ENCODE measurements at regions not wholly inside any gene's neighbourhood (a gene's known extent, or its start where the extent isn't known, plus 50 kb on each side); places are given as distances from the start of the nearest gene placed in this dataset.
"Not testable (repeated sequence)": the region's sequence is repeated elsewhere in the genome, so short reads cannot be mapped to it uniquely, and the experiment has no call there.

DNA sequence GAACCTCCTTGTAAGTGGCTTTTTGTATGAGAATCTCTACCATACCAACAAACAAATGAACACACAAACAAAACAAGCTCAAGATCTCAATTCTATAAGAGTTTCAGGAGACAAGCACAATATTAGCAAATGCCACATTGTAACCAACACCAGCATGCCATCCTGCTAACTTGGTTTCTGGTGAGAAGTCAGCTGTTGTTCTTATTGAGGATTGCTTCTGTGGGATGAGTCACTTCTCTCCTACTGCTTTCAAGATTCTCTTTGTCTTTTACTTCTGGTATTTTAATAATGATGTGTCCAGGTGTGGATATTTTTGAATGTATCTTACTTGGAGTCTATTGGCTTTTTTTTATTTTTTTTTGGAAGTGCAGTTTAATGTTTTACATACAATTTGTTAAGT lies 131.7 kb downstream of the BCL2L11 start:
- DNase-seq: no peak

DNA sequence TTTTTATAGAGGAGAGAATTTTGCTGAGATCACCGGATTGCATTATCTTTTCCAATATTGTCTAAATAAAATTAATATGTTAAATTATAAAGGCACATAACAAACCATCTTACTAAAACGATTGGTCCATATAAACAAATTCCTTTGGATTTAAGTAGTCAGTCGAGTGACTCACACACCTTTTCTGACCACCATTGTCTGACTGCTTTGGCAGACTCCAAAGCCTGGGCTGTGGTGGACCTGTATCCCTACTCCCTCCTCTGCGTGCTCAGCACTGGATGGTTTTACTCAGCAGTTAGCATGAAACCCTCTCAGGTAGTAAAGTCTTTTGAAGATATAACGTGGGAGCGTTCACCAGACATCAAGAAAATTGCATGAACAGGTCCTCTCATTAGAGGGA lies 134.2 kb downstream of the BCL2L11 start:
- not testable (repeated sequence) for DNase-seq

DNA sequence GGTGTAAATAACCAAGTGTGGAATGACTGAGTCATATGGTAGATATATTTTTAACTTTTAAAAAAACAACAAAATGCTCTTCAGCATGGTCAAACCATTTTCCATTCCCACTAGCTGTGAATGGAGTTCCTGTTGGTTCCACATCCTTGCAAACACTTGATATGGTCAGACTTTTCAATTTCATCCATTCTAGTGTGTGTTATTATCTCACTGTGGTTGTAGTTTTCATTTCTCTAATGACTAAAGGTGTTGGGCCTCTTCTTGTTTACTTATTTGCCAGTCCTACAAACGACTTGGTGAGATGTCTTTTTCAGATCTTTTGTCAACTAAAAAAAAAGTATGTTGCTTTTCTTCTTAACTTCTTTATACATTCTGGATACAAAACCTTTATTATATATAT lies 135.9 kb downstream of the BCL2L11 start:
- DNase-seq: not testable (repeated sequence)

DNA sequence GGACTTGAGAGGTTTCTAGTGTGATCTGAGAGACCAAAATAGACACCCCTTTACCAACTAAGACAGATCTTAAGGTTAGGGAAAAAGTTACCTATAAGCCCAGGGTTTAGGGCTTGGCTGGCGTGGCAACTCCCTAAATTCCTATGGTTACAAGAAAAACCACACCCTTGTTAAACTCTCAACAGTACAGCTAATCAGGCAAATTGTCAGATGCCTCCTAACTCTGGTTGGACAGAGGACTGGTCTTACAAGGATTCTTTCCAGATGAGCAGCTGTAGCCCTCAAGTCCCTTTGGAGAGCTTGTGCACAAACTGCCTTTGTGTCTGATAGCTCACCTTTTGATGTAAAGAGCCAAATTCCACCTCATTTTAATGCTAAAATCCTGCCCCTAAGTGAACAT lies 136.9 kb downstream of the BCL2L11 start:
- DNase-seq: not testable (repeated sequence)

DNA sequence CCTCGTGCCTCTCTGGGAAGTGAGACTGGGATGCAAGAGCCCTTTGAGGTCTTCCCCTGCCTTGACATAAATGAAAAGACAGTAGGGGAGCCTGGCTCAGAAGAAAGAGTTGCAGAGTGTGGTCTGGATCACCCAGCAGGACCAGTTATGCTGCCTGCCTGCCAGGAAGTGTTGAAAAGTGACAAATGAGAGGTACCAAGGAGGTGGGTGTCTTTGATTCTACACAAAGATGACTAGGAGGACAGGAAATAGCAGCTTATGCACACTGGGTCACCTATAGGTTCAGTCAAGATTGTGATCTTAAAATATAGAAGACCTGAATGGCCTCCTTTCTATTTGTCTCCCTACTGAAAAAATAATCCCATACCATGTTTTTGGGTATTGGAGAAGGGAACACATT lies 137.6 kb downstream of the BCL2L11 start:
- not testable (repeated sequence) for DNase-seq

DNA sequence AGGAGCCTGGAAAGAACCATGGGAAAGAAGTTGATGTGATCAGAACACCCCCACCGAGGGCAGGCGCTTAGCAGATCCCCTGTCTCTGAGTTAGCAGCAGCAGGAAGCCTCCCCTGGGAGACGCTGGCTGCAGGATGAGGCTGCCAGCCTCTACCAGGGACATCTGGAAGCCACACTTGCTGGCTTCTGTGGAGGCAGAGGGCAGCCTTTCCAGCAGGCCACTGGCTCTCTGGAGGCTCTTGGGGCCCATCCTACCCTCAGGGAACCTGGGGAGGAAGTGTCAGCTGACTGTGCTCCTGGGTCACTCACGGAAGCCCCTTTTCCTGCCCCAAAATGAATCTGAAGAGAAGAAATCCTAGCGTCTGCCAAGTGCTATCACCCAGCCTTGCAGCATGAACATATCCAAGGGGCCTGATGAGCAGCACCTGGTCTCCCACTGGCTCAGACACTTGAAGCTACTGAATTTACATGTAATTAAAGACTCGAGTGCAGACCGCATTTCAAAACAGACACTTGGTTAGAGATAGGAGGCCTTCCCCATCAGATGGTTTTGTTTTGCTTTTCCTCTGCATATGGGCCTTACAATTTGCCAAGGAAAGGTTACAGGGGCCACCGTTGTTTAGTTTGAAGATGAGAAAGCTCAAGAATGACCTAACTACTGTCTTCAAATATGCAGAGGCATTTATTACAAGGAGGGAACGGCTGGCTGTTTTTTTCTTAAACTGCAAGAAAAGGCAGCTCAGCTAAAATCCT lies 142.1 kb downstream of the BCL2L11 start:
- DNase-seq: not testable (repeated sequence)

DNA sequence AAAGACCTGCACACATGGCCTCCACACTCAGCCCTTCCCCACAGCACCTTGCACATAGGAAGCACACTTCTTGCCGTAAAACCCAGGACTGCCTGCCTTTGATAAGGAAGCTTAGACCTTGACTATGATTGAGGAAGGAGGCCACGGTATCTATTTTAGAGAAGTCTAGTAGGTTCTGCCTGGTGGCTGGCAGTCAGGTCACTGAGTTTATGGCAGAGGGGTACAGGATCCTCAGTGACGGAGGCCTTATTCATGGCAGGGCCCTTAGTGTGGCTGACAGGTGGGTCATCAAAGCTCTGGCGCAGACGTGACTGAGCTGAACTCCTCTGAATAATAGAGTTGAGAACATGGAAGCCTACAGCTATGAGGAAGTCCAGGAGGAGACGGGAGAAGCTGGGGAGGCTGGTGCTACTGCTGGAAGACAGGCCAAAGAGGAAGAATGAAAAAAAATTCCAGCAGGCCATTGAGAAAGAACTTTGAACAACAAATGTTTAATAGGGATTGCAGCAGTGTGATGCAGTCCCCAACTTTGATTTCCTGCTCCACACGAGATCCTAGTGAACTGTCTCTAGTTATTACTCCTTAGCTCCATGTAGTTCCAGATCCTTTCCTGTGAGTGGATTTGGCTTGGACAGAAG lies 142.8 kb downstream of the BCL2L11 start:
- DNase-seq: not testable (repeated sequence)

DNA sequence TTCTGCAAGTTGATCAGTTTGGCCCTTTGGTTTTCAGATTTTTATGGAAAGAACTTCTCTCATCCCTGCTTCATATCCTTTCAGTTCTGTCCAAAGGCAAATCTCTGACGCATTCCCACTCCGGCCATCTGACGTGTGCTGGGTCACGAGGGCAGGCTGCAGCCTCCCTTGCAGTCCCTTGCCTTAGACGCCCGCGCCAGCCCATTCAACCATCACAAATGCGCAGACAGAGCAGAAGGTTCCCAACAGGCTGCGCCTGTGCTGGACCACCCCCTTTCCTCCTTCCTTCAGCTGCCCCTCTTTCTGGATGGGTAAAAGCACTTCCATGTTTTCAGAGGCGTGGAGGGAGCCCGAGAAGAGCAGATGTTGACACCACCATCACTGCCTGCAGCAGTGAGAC lies 144.2 kb downstream of the BCL2L11 start:
- not testable (repeated sequence) for DNase-seq

DNA sequence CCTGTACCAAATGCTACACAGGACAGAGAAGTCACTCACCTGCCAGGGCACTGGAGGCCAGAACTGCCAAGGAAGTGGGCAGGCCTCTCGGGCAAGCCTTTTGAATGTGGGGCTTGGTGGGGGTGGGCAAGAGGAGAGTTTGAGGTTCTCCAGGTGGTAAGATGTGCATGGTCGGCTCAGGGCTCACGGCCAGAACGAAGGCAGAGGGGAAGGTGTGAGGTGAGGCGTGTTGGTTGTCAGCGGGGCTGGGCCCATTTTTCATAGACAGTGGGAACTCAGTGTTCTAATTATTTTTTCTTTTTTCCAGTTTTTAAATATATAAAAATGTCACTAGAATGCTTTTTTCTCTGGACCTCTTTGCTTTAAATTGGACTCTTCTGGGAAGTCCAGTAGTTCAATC lies 145.8 kb downstream of the BCL2L11 start:
- not testable (repeated sequence) for DNase-seq

DNA sequence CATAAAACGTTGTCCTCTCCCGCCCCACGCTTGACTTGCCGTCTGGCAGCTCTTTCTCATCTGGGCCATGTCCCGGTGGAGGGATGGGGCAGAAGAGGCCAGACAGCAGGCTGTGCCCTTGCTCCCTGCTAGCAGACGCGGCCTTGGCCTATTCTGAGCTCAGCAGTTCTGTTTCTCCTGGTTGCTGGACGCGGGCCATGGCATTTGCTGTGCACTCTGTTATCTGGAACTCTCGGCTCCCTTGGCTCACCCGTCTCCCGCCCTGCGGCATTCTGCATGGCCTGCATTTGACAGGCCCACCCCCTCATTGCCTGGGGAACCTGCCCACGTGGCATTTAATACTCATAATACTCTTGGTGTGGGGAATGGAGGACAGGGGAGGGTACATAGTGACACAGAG lies 146.3 kb downstream of the BCL2L11 start:
- not testable (repeated sequence) for DNase-seq

DNA sequence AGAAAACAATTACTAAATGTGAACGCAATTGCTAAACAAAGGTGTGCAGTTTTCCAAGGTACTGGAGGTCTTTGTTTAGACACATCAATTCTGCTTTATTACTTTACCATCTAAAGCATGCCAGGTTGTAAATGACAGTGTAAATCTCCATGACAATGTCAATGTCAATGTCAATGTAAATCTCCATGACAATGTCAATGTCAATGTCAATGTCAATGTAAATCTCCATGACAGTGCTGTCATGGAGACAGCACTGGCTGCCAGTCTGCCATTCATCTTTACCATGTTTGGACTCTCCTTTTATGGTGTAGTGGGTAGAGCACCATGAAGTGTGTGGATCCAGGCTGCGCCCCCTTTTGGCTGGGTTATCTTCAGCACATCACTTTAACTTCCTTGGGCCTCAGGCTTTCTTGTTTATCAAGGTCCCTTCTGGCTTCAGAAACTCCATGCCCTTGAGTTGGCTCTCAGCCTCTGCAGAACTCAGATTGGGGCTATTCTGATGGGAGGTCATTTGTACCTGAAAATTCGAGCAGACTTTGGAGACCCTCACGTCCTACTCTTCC lies 149.1 kb downstream of the BCL2L11 start:
- not testable (repeated sequence) for DNase-seq

DNA sequence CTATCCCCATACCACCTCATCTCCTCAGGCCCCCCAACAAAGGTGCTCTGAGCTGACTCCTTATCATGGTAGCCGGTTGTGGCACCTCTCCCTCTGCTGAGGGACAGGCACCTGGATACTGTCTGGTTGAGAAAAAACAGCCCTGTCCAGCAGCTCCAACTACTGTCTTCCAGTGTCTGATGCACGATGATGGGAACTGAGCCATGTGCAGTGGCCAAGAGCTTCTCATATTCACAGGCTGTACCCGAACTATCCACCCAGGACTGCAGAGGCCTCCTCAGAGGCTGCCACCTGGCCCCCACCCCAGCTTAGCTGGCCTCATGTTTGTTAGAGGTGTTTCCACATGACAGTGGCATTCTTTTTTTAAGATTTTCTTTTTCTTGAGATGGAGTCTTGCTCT lies 149.9 kb downstream of the BCL2L11 start:
- not testable (repeated sequence) for DNase-seq

DNA sequence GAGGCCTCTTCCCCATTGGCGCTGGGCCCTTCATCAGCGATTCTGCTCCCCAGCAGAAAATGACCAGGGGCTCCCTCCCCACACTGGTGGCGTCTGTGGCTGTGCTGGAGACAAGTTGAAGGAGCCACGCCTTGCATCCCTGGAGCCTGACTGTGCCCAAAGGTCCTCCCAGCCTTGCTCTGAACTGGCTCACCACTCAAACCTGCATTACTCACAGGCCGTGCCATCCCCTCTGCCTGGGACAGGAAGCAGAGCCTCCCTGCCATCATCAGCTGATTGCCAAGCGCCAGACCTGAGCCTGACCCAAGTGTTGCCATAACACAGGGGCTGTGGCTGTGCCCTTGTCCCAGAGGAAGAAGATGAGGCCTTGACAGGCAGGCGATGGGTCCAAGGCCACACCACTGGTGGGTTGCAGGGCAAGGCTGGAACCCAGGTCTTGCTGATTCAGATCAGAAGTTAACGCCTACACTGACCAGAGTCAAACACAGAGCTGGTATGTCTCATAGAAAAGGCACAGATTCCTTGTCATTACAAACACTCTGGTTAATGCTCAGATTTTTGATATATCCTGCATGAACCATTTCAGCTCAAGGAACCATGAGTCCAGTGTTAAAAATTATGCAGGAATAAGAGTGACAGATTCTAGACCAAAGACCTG lies 151.1 kb downstream of the BCL2L11 start:
- DNase-seq: not testable (repeated sequence)

DNA sequence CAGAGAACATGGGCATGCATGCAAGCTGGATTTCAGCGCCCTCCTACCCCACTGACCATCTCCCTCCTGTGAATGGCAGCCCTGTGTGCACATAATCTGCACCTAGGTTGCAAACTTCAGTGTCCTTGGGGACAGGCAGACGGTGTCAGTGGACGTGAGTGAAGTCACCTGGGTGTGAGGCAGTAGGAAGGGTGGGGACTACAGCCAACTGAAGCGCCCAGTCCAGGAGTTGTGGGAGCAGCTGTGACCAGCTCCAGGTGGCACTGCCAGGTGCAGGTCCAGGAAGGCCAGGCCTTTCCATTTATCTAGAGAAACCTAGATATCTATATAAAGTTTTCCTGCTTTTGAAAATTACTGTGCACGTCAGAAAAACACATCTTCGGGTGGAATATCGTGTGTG lies 152.3 kb downstream of the BCL2L11 start:
- DNase-seq: not testable (repeated sequence)

DNA sequence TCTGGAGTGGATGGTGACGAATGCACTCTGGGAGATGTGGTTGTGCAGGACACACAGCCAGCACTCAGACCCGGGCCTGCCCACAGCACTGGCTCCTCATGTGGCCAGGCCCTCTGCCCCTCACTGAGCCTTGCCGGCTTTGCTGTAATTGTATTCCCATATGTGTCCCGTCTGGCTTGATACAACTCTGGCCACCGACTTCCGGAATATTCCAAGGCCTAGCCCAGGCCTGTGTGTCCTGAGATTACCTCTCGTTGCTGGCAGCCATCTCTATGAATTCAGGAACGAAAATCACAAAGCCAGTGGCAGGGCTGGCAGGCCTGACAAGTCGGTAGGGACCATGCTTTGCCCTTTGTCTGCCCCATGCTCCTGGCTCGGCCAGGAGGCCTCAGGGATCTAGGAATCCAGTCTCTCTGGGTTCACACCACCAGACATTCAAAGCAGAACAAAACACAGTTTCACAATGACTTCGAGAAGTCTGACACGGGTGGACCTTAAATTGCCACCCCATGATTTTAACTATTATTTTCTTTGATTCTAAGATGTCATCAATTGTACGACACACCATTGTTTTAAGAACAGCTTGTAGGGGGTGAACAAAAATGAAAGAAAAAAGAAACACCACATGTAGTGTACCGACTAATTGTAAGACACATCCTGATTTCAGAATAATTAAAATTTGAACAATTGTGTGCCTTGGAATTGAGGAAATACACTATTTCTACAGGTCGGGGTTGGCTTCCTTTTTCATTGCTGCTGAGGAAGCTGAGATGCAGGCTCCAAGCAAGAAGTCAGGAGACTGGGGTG lies 154.5 kb downstream of the BCL2L11 start:
- DNase-seq: not testable (repeated sequence)

DNA sequence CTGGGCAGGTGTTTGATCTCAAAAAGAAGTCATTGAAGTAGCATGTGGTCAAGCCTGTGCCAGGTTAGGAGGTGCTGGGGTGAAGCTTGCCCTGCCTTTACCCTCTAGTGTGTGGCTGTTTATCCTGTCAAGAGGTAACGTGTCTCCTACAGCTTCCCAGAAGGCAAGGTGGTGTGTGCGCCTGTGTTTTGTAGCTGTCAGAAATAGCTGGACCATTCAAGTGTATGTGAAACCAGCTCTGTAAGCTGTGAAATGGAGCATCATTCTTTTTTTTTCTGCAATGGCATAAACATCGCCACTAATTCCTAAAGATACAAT lies 155.1 kb downstream of the BCL2L11 start:
- not testable (repeated sequence) for DNase-seq

DNA sequence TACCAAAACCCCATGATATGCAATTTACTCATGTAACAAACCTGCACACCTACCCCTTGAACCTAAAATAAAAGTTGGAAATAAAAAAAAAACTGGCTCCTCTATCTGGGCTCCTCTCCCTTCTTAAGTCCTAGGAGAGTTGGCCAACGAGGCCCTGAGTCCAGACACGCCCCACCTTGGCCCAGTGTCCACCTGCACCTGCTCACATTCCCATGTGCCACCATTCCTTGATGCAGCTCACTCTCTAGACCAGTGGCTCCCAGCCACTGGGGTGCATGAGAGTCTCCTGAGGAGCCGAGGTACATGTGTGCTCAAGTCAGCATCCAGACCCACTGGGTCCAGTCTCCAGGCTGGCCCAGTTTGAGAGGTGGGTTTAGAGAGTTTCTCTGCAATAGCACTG lies 157.4 kb downstream of the BCL2L11 start:
- DNase-seq: not testable (repeated sequence)

DNA sequence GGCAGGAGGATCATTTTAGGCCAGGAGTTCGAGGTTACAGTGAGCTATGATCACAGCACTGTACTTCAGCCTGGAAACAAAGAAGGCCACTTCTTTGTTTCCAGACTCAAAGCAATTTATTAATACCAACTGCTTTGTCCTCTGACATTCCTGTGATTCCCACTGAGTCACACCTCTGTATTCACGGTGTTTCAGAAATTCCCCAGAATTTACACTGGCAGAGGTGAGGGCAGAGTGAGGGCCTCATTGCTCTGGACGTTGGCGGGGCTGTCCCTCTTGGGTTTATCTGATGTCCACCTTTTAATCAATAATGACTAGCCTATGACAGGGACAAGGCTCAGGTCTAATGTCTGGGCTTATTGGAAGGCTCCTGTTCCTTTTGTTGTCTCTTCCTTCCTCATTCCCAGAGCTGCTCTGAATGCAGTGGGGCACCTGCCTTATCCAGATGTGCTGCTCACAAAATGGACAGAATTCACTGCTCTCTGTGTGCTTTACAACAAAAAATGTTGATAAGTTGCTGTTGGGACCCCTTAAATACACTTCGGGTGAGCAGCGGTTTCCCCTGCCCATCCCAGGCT lies 160.1 kb downstream of the BCL2L11 start:
- not testable (repeated sequence) for DNase-seq

DNA sequence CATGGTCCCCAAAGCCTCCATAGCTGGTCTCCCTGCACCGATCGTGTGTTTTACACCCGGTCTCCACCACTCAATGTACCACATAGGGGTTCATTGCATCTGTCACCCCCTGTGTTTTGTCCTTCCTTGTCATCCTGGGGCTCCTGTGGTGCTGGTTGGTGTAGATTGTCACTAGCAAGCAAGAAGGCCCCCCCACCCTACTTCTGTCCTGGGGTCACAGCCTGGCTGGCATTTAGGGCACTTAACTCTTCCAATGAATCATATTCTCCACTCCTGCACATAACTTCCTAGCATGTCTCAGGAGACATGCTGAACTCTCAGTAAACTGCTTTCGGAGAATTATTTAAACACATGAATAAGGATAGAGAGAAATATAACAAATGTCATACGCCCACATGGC lies 161.4 kb downstream of the BCL2L11 start:
- not testable (repeated sequence) for DNase-seq

DNA sequence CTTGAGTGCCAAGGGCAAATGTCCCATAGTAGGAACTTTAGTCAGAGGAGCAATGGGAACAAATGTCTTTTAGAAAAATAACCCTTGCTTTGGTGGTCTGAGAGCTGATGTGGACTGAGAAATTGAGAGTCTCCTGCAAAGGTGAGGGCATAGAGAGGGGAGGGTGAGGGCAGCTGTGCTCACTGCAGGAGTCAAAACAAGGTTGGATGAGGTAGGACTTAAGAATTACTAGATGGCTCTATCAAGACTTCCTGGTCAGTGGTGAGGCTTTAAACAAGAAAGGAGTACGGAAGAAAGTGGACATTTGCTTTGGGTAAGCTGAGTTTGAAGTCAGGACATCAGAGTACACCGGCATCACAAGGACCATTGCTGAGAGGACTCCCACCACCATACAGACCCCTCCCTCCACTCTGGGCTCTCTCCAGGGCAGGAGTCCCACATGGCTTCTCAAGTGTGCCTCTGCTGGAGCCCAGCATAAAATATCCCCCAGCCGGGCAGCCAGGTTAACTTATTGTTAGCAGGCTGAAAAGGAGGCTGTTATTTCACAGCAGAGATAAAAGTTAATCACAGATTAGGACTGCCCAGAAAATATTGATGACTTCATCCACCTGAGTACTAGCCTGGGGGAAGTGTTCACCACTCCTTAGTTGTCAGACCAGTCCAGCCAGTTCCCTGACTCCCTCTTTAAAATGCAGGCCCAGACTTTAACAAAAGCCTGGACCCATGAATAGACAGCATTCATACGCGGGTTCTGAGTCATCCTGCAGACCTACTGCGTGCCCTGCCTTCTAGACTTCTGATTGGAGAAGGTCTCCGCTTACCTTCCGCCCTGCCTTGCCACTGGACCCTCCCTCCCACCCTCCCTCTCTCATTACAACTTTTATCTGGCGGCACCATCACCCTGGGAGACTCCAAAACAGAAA lies 167.2 kb downstream of the BCL2L11 start:
- not testable (repeated sequence) for DNase-seq

DNA sequence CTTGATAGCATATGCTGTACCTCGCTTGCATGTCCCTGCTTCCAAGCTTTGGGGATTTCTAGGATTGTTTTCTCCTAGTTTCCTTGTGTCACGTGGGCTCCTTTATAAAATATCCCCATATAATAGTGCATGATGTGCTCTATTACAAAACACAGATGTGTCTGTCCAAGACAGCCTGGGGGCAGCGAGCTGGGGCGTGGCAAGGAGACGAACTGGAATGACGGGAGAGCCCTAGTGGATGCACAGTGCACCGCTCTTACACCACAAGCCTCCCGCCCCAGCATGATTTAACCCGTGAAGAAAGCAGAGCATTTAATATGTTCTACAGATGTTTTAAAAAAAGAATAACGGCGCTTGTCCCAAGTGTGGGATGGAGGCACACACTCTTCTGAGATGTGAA lies 169.7 kb downstream of the BCL2L11 start:
- DNase-seq: not testable (repeated sequence)

Measured in NCI-H1105 treated with DMSO at 0.1 percent for 48 hours (cell line).